H1 (cell line): ENCODE measurements at regions not wholly inside any gene's neighbourhood (a gene's known extent, or its start where the extent isn't known, plus 50 kb on each side); places are given as distances from the start of the nearest gene placed in this dataset.

ENCODE experiments used
- CBX5 ChIP-seq: fragments of 300-800, 300-1000 bp; sonication (generic); IDR thresholded peaks from 2 replicates; pipeline ENCODE4 v1.7.1; 2016; ENCODE audit warnings: antibody characterized with exemption, low read length, low read depth
- CHD7 ChIP-seq: fragments of 300-600 bp; sonication (generic); IDR thresholded peaks from 2 replicates; pipeline ENCODE4 v1.7.1; 2012; ENCODE audit warnings: low read length, moderate library complexity, mild to moderate bottlenecking, inconsistent platforms; ENCODE audit not compliant: insufficient replicate concordance
- EZH2 ChIP-seq: fragments of 200-600 bp; sonication (generic); IDR thresholded peaks from 2 replicates; pipeline ENCODE4 v1.7.1; 2012; ENCODE audit warnings: low read depth, mild to moderate bottlenecking, moderate library complexity, low read length, inconsistent platforms; ENCODE audit not compliant: severe bottlenecking
- FOSL1 ChIP-seq: IDR thresholded peaks from 2 replicates; pipeline ENCODE4 v1.6.1; 2011; ENCODE audit warnings: mild to moderate bottlenecking, low read depth, low read length, moderate library complexity; ENCODE audit not compliant: insufficient read depth
- RAD21 ChIP-seq, 2 experiments: IDR thresholded peaks in 1 of 2; conservative IDR thresholded peaks in 1 of 2; 2 replicates each; pipeline ENCODE4 v1.6.1; 2011; ENCODE audit warnings: low read depth in 2 of 2, low read length in 2 of 2, improper control_type of control experiment in 1 of 2, inconsistent platforms in 1 of 2, mild to moderate bottlenecking in 1 of 2, moderate library complexity in 1 of 2
- RNF2 ChIP-seq: fragments of 200-900, 300-1000 bp; sonication (generic); IDR thresholded peaks from 2 replicates; pipeline ENCODE4 v1.7.1; 2016; ENCODE audit warnings: borderline replicate concordance, low read depth, mild to moderate bottlenecking, antibody characterized with exemption, low read length; ENCODE audit not compliant: poor library complexity, severe bottlenecking; ENCODE audit errors: missing control alignments
- SIRT6 ChIP-seq: IDR thresholded peaks from one replicate; pipeline ENCODE4 v1.7.1; 2012; ENCODE audit warnings: low read length, inconsistent platforms
- SP2 ChIP-seq: IDR thresholded peaks from 2 replicates; pipeline ENCODE4 v1.6.1; 2012; ENCODE audit warnings: mild to moderate bottlenecking, low read length, inconsistent platforms
- TAF7 ChIP-seq: optimal IDR thresholded peaks from 2 replicates; pipeline ENCODE3; 2011; ENCODE audit warnings: low read depth, mild to moderate bottlenecking, inconsistent platforms, low read length, moderate library complexity, borderline replicate concordance
- TBP ChIP-seq: IDR thresholded peaks from 2 replicates; pipeline ENCODE4 v1.6.1; 2011; ENCODE audit warnings: low read depth, low read length, improper control_type of control experiment
- YY1 ChIP-seq: IDR thresholded peaks from 2 replicates; pipeline ENCODE4 v1.6.1; 2011; ENCODE audit warnings: low read depth, mild to moderate bottlenecking, low read length
- ZNF274 ChIP-seq: IDR thresholded peaks from 2 replicates; pipeline ENCODE4 v1.7.0; 2012; ENCODE audit warnings: low read length, borderline replicate concordance; ENCODE audit errors: extremely low read depth

- TF ChIP-seq CHD7 = no peak
- TF ChIP-seq ZNF274 = no peak
- TF ChIP-seq YY1 = no peak
- no peak for TF ChIP-seq TBP
- no peak for TF ChIP-seq RAD21 (IDR thresholded peaks at IDR 0.05 in 1 of 2, conservative IDR thresholded peaks at IDR 0.05 in 1 of 2; ENCODE audit: low read depth in 2 of 2, low read length in 2 of 2)
- TF ChIP-seq SIRT6 = no peak
- TF ChIP-seq SP2 = no peak
- no peak for TF ChIP-seq TAF7
- no peak for TF ChIP-seq EZH2
- no peak for TF ChIP-seq FOSL1
- no peak for TF ChIP-seq CBX5
- no peak for TF ChIP-seq RNF2
Observed at GRCh38 chr10:28798964-28799363, 121.6 kb downstream of the BAMBI start (continued).
